Ovary (tissue), 7 donors: ENCODE measurements at regions not wholly inside any gene's neighbourhood (a gene's known extent, or its start where the extent isn't known, plus 50 kb on each side); places are given as distances from the start of the nearest gene placed in this dataset.
"Not testable (repeated sequence)": the region's sequence is repeated elsewhere in the genome, so short reads cannot be mapped to it uniquely, and the experiment has no call there.

Experiments used
- DNase-seq, 5 donors: peaks; one replicate each; pipeline ENCODE4 v3.0.0-alpha.2; 2019 to 2020
- H3K27ac ChIP-seq, 2 donors: fragments of 200-600 bp; one replicate each; pipeline versions ENCODE4 v1.5.1 to v1.8.0; 2019 to 2022
- H3K27me3 ChIP-seq: fragments of 200-600 bp; one replicate; pipeline ENCODE4 v1.8.0; 2022
- H3K36me3 ChIP-seq: fragments of 200-600 bp; sonication (generic); one replicate; pipeline ENCODE4 v1.5.1; 2019
- H3K4me1 ChIP-seq: one replicate; pipeline ENCODE4 v1.8.1; 2013; ENCODE audit warnings: mild to moderate bottlenecking, moderate library complexity; ENCODE audit not compliant: insufficient read depth
- H3K4me3 ChIP-seq: fragments of 200-600 bp; sonication (generic); one replicate; pipeline ENCODE4 v1.5.1; 2017
- H3K9me3 ChIP-seq, 2 donors: fragments of 200-600 bp in 1 of 2; sonication (generic) in 1 of 2; one replicate each; pipeline versions ENCODE4 v1.5.1 to v1.8.1; 2013 to 2019; ENCODE audit warnings: mild to moderate bottlenecking in 1 of 2, moderate library complexity in 1 of 2
- EP300 ChIP-seq: sonication (generic); formaldehyde crosslinking; IDR thresholded peaks from one replicate; pipeline ENCODE4 v1.6.1; 2017; ENCODE audit warnings: antibody characterized with exemption
- POLR2A ChIP-seq: fragments of 450-650 bp; IDR thresholded peaks from one replicate; pipeline ENCODE4 v1.6.1; 2017; ENCODE audit warnings: antibody characterized with exemption, mild to moderate bottlenecking, moderate library complexity
- WGBS, 3 donors: extraction: QIAGEN DNeasy Blood & Tissue Kit in 1 of 3; methylation state at CpG; one replicate each; pipeline versions ENCODE4 v1.1.5 to v1.1.7; 2013 to 2017; 5-methylcytosine and 5-hydroxymethylcytosine counted together
- intact Hi-C, 4 donors: fragments of 100-400 bp; cut with DNase I; formaldehyde crosslinking; loops; one replicate each; pipeline versions ENCODE4 v1.11.0 to v1.15.1; 2022 to 2023
- TF ChIP-seq, protein P1 (sequence below), 3 donors: fragments of 450-650 bp in 2 of 3; fragments of 200-600 bp in 1 of 3; IDR thresholded peaks; one replicate each; pipeline versions ENCODE4 v1.5.1 to v1.8.0; 2016 to 2022; ENCODE audit warnings: antibody characterized with exemption in 3 of 3, mild to moderate bottlenecking in 1 of 3
- donor health status: DM: no; HTN: no; CAD: no; lungs with moderate emphysema.
- donor health status: DM: no; HTN: no; CAD: no.
- donor health status: Bipolar disorder and iron deficiency.
- donor health status: DM: no; HTN: no; CAD: no.
- donor health status: DM: yes; HTN: yes; CAD: no.

- TF ChIP-seq, protein P1, sequence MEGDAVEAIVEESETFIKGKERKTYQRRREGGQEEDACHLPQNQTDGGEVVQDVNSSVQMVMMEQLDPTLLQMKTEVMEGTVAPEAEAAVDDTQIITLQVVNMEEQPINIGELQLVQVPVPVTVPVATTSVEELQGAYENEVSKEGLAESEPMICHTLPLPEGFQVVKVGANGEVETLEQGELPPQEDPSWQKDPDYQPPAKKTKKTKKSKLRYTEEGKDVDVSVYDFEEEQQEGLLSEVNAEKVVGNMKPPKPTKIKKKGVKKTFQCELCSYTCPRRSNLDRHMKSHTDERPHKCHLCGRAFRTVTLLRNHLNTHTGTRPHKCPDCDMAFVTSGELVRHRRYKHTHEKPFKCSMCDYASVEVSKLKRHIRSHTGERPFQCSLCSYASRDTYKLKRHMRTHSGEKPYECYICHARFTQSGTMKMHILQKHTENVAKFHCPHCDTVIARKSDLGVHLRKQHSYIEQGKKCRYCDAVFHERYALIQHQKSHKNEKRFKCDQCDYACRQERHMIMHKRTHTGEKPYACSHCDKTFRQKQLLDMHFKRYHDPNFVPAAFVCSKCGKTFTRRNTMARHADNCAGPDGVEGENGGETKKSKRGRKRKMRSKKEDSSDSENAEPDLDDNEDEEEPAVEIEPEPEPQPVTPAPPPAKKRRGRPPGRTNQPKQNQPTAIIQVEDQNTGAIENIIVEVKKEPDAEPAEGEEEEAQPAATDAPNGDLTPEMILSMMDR (IDR thresholded peaks at IDR 0.05): no peak
- TF ChIP-seq POLR2A (no peak), EP300 (no peak)
- intact Hi-C loops: no loop called here
- Histone ChIP-seq H3K27ac (no peak overlapping the region), H3K4me1 (no peaks in the 10 kb centered on the region), H3K27me3 (no peaks in the 10 kb centered on the region), H3K9me3 (no peaks in the 10 kb centered on the region), H3K4me3 (no peak overlapping the region), H3K36me3 (no peaks in the 10 kb centered on the region)
- WGBS, 3 donors: 81 to 87% (median 84%) methylated on average over 12 of the region's 12 CpGs
- no peak for DNase-seq
Measured at GRCh38 chr7:142438235-142438922, 180.5 kb upstream of the PRSS58 start.

DNA sequence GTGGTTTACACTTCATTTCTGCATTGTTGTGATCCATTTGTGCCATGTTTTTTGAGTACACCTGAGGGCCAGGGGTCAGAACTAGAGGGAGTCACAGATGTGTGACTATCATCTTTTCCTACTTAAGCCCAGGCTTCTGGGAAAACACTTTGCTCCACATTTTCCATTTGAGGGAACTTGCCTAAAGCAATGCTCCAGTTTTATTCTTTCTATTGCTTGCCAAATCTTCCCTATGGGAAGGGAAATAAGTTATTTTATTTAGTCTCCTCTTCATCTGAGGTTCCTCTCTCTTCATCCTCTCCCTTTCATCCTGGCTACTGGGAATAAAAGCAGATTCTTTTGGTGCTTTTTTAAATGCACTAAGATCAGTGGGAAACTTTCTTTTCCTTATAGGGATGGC is 179.9 kb upstream of the PRSS58 start:
- no peak overlapping the region for H3K4me3 ChIP-seq
- H3K9me3 ChIP-seq: no peaks in the 10 kb centered on the region
- TF ChIP-seq POLR2A (no peak), EP300 (no peak)
- H3K4me1 ChIP-seq: no peaks in the 10 kb centered on the region
- no peaks in the 10 kb centered on the region for H3K36me3 ChIP-seq
- intact Hi-C loops: no loop called here
- no peaks in the 10 kb centered on the region for H3K27me3 ChIP-seq
- no peak overlapping the region for H3K27ac ChIP-seq
- no peak for DNase-seq

- no peaks in the 10 kb centered on the region for H3K36me3 ChIP-seq
- WGBS, 3 donors: 50 to 64% (median 56%) methylated on average over 2 of the region's 2 CpGs
Measured at GRCh38 chr7:142436601-142437000, 178.7 kb upstream of the PRSS58 start.

GRCh38 chr7:142435606-142436005 is 177.7 kb upstream of the PRSS58 start:
- WGBS, 3 donors: 72 to 77% (median 73%) methylated on average over 5 of the region's 5 CpGs
- H3K4me1 ChIP-seq, H3K9me3 ChIP-seq, H3K4me3 ChIP-seq, H3K36me3 ChIP-seq, intact Hi-C loops, DNase-seq, H3K27ac ChIP-seq, H3K27me3 ChIP-seq: not testable (repeated sequence)

More at GRCh38 chr7:142436601-142437000, 178.7 kb upstream of the PRSS58 start:
- Histone ChIP-seq H3K27me3 (no peaks in the 10 kb centered on the region), H3K4me3 (no peak overlapping the region), H3K9me3 (no peaks in the 10 kb centered on the region), H3K27ac (no peak overlapping the region), H3K4me1 (no peaks in the 10 kb centered on the region)
- DNase-seq: no peak
- TF ChIP-seq EP300: no peak
- no peak for TF ChIP-seq POLR2A
- TF ChIP-seq, protein P1 (IDR thresholded peaks at IDR 0.05): no peak
- intact Hi-C loops: no loop called here

DNA sequence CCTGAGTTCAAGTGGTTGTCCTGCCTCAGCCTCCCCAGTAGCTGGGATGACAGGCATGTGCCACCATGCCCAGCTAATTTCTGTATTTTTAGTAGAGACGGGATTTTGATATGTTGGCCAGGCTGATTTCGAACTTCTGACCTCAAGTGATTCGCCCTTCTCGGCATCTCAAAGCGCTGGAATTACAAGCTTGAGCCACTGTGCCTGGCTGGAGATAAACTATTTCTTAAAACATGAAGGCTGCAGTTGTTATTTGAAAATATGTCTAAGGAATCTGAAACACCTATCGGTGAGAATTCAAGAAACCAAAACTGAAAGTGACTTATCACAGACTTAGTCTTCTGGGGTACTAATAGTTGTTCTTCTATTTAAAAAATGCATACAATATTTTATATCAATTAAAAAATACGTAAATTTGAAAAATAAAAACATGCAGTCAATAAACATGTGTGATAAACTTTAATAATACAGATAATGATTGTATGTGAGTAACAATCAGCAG is 176.9 kb upstream of the PRSS58 start:
- Histone ChIP-seq H3K9me3 (no peaks in the 10 kb centered on the region), H3K4me3 (no peak overlapping the region), H3K27ac (no peak overlapping the region), H3K4me1 (no peaks in the 10 kb centered on the region), H3K36me3 (no peaks in the 10 kb centered on the region), H3K27me3 (no peaks in the 10 kb centered on the region)
- no peak for DNase-seq
- TF ChIP-seq EP300: no peak
- 57 to 79% (median 66%) methylated on average over 7 of the region's 7 CpGs for WGBS, 3 donors
- intact Hi-C loops: no loop called here

DNA sequence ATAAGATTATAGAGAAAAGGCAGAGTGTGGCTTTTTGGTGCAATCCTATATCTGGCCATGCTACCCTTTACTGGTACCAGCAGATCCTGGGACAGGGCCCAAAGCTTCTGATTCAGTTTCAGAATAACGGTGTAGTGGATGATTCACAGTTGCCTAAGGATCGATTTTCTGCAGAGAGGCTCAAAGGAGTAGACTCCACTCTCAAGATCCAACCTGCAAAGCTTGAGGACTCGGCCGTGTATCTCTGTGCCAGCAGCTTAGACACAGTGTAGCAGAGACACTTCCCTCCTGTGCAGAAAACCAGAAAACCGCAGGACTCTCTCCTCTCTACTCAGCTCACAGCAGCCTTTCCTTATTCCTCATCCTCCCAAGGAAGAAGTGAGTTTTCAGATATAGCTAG is 176.3 kb upstream of the PRSS58 start:
- intact Hi-C loops, H3K27me3 ChIP-seq, DNase-seq, H3K27ac ChIP-seq, H3K9me3 ChIP-seq, H3K36me3 ChIP-seq, H3K4me3 ChIP-seq, H3K4me1 ChIP-seq: not testable (repeated sequence)
- WGBS, 3 donors: 80 to 82% (median 81%) methylated on average over 5 of the region's 5 CpGs
